Transverse colon (tissue), 3 donors: ENCODE measurements at regions not wholly inside any gene's neighbourhood (a gene's known extent, or its start where the extent isn't known, plus 50 kb on each side); places are given as distances from the start of the nearest gene placed in this dataset.

Experiments used
- CTCF ChIP-seq, 5 experiments: fragments of 200-600 bp in 3 of 5; fragments of 450-650 bp in 2 of 5; sonication (generic) in 3 of 5; IDR thresholded peaks; 1 replicate in 2 of 5; 2 replicates in 3 of 5; pipeline ENCODE4 v1.5.1; 2016 to 2017; ENCODE audit warnings: antibody characterized with exemption in 5 of 5, inconsistent platforms in 3 of 5, mild to moderate bottlenecking in 2 of 5, moderate library complexity in 1 of 5
- EP300 ChIP-seq: sonication (generic); formaldehyde crosslinking; IDR thresholded peaks from one replicate; pipeline ENCODE4 v1.6.1; 2017; ENCODE audit warnings: antibody characterized with exemption, low read depth

- TF ChIP-seq CTCF (IDR thresholded peaks at IDR 0.05) = no peak
- no peak for TF ChIP-seq EP300
These were observed 165.8 kb upstream of the DGKB start for GRCh38 chr7:15068324-15068723.
